ENCODE measurements at regions not wholly inside any gene's neighbourhood (a gene's known extent, or its start where the extent isn't known, plus 50 kb on each side); places are given as distances from the start of the nearest gene placed in this dataset.

DNA sequence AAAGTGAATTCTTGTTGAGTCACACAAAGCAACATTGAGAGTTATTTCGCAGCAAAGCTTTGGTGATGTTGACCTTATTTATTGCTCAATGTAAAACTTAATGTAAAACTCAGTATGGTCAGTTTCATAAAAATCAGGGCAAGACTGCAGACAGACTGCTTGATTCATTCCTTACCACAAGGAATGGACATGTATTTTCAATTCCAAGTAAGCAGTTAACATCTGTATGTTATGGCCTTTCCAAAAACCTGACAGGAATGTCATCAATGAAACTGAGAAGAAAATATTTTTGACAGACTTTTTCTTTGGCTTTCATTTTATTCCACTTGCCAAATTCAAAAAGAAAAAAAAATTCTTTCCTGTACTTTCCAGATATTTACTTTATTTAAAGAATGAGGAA lies 488.3 kb downstream of the ANKRD50 start:
- TF ChIP-seq, protein P1, sequence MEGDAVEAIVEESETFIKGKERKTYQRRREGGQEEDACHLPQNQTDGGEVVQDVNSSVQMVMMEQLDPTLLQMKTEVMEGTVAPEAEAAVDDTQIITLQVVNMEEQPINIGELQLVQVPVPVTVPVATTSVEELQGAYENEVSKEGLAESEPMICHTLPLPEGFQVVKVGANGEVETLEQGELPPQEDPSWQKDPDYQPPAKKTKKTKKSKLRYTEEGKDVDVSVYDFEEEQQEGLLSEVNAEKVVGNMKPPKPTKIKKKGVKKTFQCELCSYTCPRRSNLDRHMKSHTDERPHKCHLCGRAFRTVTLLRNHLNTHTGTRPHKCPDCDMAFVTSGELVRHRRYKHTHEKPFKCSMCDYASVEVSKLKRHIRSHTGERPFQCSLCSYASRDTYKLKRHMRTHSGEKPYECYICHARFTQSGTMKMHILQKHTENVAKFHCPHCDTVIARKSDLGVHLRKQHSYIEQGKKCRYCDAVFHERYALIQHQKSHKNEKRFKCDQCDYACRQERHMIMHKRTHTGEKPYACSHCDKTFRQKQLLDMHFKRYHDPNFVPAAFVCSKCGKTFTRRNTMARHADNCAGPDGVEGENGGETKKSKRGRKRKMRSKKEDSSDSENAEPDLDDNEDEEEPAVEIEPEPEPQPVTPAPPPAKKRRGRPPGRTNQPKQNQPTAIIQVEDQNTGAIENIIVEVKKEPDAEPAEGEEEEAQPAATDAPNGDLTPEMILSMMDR (IDR thresholded peaks at IDR 0.05 in 8 of 11, conservative IDR thresholded peaks at IDR 0.05 in 3 of 11), result no peak
- TF ChIP-seq POLR2A (IDR thresholded peaks at IDR 0.05), result no peak
- TF ChIP-seq POLR2AphosphoS5 (IDR thresholded peaks at IDR 0.05), result no peak
